C4-2B (cell line): ENCODE measurements at regions not wholly inside any gene's neighbourhood (a gene's known extent, or its start where the extent isn't known, plus 50 kb on each side); places are given as distances from the start of the nearest gene placed in this dataset.

ENCODE experiments used
- H3K27ac ChIP-seq: fragments of 450-650 bp; 2 replicates; pipeline ENCODE4 v1.5.1; 2017
- ZFX ChIP-seq: fragments of 450-650 bp; IDR thresholded peaks from 2 replicates; pipeline ENCODE4 v1.6.1; 2017
- TF ChIP-seq, protein P1 (sequence below): fragments of 450-650 bp; conservative IDR thresholded peaks from 2 replicates; pipeline ENCODE4 v1.5.1; 2017; ENCODE audit warnings: mild to moderate bottlenecking

DNA sequence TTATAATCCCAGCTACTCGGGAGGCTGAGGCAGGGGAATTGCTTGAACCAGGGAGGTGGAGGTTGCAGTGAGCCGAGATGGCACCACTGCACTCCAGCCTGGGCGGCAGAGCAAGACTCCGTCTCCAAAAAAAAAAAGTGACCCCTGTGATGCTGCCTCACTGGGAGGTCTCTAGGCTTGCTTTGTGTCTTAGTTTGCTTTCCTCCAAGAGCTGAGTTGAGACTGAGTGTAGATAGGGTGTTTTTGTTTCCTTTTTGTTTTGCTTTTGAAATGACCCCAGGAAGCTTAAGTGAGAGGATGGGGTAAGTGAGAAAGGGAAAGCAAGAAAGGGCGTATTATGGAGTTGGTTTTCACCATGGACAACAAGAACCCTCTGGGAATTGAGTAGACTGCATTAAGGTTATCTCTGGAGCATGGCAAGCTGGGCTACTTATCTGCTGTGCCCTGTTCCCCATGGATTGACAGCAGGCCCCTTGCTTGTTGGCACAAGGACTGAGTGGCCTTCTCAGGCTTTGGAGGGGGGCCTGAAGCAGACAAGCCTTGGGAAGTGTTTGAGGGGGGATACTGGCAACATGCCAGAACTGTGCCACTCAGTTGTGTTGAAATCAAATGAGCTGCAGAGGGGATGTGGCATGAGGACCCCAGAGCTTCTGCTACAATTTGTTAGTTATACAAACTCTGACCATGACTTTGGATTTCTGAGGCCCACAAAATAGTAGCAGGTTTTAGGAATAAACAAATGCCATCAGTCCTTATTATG, 300.6 kb upstream of the C11orf87 start:
- TF ChIP-seq, protein P1, sequence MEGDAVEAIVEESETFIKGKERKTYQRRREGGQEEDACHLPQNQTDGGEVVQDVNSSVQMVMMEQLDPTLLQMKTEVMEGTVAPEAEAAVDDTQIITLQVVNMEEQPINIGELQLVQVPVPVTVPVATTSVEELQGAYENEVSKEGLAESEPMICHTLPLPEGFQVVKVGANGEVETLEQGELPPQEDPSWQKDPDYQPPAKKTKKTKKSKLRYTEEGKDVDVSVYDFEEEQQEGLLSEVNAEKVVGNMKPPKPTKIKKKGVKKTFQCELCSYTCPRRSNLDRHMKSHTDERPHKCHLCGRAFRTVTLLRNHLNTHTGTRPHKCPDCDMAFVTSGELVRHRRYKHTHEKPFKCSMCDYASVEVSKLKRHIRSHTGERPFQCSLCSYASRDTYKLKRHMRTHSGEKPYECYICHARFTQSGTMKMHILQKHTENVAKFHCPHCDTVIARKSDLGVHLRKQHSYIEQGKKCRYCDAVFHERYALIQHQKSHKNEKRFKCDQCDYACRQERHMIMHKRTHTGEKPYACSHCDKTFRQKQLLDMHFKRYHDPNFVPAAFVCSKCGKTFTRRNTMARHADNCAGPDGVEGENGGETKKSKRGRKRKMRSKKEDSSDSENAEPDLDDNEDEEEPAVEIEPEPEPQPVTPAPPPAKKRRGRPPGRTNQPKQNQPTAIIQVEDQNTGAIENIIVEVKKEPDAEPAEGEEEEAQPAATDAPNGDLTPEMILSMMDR = no peak
- H3K27ac ChIP-seq = no peak overlapping the region

DNA sequence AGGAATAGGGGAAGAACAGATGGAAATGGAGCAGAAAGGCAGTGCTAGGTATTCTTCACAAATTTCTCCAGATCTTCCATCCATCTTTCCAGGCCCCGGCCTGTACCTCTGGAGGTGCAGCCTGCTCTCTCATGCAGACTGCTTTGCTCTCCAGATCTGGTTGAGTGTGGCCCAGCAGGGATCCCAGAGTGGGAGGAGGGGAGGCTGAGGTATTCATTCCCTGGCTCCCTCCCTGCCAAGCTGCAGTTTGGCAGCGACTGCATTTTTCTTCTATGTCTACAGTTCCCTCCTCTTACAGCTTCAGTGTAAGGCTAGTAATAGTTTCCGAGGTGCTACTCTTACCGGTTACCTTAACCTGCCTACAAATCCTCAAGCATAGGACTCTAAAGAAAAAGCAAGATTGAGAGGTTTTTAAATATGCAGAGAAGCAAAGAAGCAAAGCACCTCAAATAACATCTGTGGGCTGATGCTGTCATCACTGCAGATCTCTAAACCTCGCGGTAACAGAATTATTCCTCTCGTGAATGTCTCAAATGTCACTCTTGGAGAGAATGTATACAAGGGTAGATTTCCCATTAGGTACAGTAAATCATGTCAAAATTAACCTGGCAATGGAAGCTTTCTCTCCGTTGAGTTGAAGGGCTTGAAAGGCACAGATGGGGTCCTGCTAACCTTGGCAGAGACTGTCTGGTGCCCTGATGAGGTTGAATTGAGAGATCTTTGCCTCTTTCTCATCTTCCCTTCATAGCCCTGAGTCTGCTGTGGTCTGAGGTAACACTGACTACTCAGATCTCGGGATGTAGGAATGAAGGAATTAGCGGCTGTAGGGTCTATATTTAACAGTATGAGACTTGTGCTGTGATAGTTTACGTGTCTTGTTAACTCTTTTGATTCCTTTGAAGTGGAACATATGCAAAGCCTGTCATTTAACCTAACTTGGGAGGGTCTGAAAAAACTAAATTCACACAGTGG, 297.9 kb upstream of the C11orf87 start:
- no peak for TF ChIP-seq ZFX
- TF ChIP-seq, protein P1 = no peak

DNA sequence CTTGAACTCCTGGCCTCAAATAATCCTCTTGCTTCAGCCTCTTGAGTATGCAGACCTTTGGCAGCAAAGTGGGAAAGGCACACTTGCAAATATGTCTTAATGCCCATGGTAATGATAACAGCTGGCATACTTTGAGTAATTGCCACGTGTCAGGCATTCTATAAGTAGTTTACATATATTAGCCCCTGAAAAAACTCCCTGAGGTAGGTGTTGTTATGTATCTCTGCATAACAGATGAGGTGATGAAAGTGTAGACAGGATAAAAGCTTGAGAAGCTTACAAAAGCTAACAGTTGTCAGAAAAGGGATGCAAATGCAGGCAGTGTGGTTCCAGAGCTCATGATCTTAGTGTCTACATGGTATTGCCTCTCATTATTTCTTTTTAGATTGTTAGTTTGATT, 291.1 kb upstream of the C11orf87 start:
- TF ChIP-seq, protein P1 = no peak
- no peak for TF ChIP-seq ZFX
- no peak overlapping the region for H3K27ac ChIP-seq

More for the DNA sequence above, 297.9 kb upstream of the C11orf87 start:
- H3K27ac ChIP-seq = no peak overlapping the region

DNA sequence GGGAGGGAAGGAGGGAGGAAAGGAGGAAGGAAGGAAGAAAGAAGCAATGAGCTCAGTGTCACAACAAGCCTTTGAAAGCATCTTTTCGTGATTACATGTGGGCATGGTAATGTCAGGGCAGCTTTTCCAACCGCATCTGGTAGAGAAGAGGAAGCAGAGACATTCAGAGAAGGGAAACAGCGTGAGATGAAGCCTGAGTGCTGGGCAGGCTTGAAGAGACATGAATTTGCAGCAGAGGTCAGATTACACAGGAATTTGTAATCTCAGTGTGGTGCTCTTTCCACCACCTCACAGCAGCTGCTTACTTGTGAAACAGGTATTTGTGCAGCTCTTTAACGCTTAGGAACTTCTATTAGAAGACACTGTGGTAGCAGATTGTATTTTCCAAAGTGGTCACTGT, 289.5 kb upstream of the C11orf87 start:
- H3K27ac ChIP-seq = no peak overlapping the region
- no peak for TF ChIP-seq ZFX
- TF ChIP-seq, protein P1 = no peak

DNA sequence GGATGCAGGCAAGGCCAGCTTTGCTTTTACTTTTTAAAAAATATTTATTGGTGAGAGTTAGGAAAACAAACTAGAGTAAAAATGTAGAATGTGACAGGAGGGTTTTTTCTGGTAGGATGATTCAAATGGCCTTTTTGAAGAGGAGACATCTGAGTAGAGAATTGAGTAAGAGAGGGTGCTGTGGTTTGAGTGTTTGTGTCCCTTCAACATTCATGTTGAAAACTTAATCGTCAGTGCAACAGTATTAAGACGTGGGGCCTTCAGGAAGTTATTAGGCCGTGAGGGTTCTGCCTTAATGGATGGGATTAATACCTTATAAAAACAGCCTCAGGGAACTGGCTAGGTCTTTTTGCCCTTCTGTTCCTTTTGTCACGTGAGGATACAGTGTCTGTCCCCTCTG, 288.8 kb upstream of the C11orf87 start:
- no peak overlapping the region for H3K27ac ChIP-seq
- no peak for TF ChIP-seq ZFX
- TF ChIP-seq, protein P1 = no peak

DNA sequence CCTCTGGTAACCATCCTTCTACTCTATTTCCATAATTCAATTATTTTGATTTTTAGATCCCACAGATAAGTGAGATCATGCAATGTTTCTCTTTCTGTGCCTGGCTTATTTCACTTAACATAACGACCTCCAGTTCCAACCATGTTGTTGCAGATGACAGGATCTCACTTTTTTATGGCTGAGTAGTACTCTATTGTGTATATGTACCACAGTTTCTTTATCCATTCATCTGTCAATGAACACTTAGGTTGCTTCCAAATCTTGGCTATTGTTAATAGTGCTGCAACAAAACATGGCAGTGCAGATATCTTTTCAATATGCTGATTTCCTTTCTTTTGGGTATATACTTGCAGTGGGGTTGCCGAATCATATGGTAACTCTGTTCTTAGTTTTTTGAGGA, 286.4 kb upstream of the C11orf87 start:
- TF ChIP-seq, protein P1 = no peak
- no peak for TF ChIP-seq ZFX
- no peak overlapping the region for H3K27ac ChIP-seq

DNA sequence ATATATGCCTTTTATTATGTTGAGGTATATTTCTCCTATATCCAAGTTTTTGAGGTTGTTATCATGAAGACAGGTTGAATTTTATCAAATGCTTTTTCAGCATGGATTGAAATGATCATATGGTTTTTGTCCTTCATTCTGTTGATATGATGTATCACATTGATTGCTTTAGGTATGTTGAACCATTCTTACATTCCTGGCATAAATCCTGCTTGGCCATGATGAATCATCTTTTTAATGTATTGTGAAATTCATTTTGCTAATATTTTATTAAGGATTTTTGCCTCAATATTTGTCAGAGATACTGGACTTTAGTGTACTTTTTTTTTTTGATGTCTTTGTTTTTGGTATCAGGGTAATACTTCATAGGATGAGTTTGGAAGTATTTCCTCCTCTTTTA, 283.8 kb upstream of the C11orf87 start:
- TF ChIP-seq, protein P1 = no peak
- TF ChIP-seq ZFX = no peak
- no peak overlapping the region for H3K27ac ChIP-seq
